ENCODE measurements at regions not wholly inside any gene's neighbourhood (a gene's known extent, or its start where the extent isn't known, plus 50 kb on each side); places are given as distances from the start of the nearest gene placed in this dataset.

- no peaks in the 10 kb centered on the region for H3K9me3 ChIP-seq (ENCODE audit: control insufficient read depth in 2 of 2, low read length in 2 of 2)
- H3K4me1 ChIP-seq (ENCODE audit: control insufficient read depth, insufficient read depth, low read length) = no peaks in the 10 kb centered on the region
- no peak overlapping the region for H3K9ac ChIP-seq (ENCODE audit: low read length in 2 of 2)
- no peak overlapping the region for H3K27ac ChIP-seq (ENCODE audit: low read length)
- H3K36me3 ChIP-seq (ENCODE audit: control insufficient read depth in 2 of 2, insufficient read depth in 2 of 2, low read length in 2 of 2) = no peaks in the 10 kb centered on the region
- H3K4me3 ChIP-seq (ENCODE audit: low read length in 2 of 2) = no peak overlapping the region
- no peaks in the 10 kb centered on the region for H3K27me3 ChIP-seq (ENCODE audit: control insufficient read depth in 1 of 2, insufficient read depth in 2 of 2, low read length in 2 of 2)
These were observed 662.5 kb downstream of the RAPGEF2 start for GRCh38 chr4:159765382-159765781.

GRCh38 chr4:159766241-159766640 lies 663.4 kb downstream of the RAPGEF2 start:
- Histone ChIP-seq H3K36me3 (ENCODE audit: control insufficient read depth in 2 of 2, insufficient read depth in 2 of 2, low read length in 2 of 2) (no peaks in the 10 kb centered on the region), H3K4me1 (ENCODE audit: control insufficient read depth, insufficient read depth, low read length) (no peaks in the 10 kb centered on the region), H3K27me3 (ENCODE audit: control insufficient read depth in 1 of 2, insufficient read depth in 2 of 2, low read length in 2 of 2) (no peaks in the 10 kb centered on the region), H3K9ac (ENCODE audit: low read length in 2 of 2) (no peak overlapping the region), H3K9me3 (ENCODE audit: control insufficient read depth in 2 of 2, low read length in 2 of 2) (no peaks in the 10 kb centered on the region), H3K4me3 (ENCODE audit: low read length in 2 of 2) (no peak overlapping the region), H3K27ac (ENCODE audit: low read length) (no peak overlapping the region)

- no peaks in the 10 kb centered on the region for H3K36me3 ChIP-seq (ENCODE audit: control insufficient read depth in 2 of 2, insufficient read depth in 2 of 2, low read length in 2 of 2)
- no peaks in the 10 kb centered on the region for H3K4me1 ChIP-seq (ENCODE audit: control insufficient read depth, insufficient read depth, low read length)
- no peaks in the 10 kb centered on the region for H3K27me3 ChIP-seq (ENCODE audit: control insufficient read depth in 1 of 2, insufficient read depth in 2 of 2, low read length in 2 of 2)
- no peak overlapping the region for H3K27ac ChIP-seq (ENCODE audit: low read length)
- H3K9ac ChIP-seq (ENCODE audit: low read length in 2 of 2) = no peak overlapping the region
- no peak overlapping the region for H3K4me3 ChIP-seq (ENCODE audit: low read length in 2 of 2)
- no peaks in the 10 kb centered on the region for H3K9me3 ChIP-seq (ENCODE audit: control insufficient read depth in 2 of 2, low read length in 2 of 2)
These were observed 664.5 kb downstream of the RAPGEF2 start for GRCh38 chr4:159767406-159767805.

GRCh38 chr4:159768016-159768415 lies 665.1 kb downstream of the RAPGEF2 start:
- Histone ChIP-seq H3K9me3 (ENCODE audit: control insufficient read depth in 2 of 2, low read length in 2 of 2) (no peaks in the 10 kb centered on the region), H3K36me3 (ENCODE audit: control insufficient read depth in 2 of 2, insufficient read depth in 2 of 2, low read length in 2 of 2) (no peaks in the 10 kb centered on the region), H3K27ac (ENCODE audit: low read length) (no peak overlapping the region), H3K4me3 (ENCODE audit: low read length in 2 of 2) (no peak overlapping the region), H3K4me1 (ENCODE audit: control insufficient read depth, insufficient read depth, low read length) (no peaks in the 10 kb centered on the region), H3K27me3 (ENCODE audit: control insufficient read depth in 1 of 2, insufficient read depth in 2 of 2, low read length in 2 of 2) (no peaks in the 10 kb centered on the region), H3K9ac (ENCODE audit: low read length in 2 of 2) (no peak overlapping the region)

GRCh38 chr4:159770401-159770800 lies 667.5 kb downstream of the RAPGEF2 start:
- Histone ChIP-seq H3K27me3 (ENCODE audit: control insufficient read depth in 1 of 2, insufficient read depth in 2 of 2, low read length in 2 of 2) (no peaks in the 10 kb centered on the region), H3K9me3 (ENCODE audit: control insufficient read depth in 2 of 2, low read length in 2 of 2) (no peaks in the 10 kb centered on the region), H3K36me3 (ENCODE audit: control insufficient read depth in 2 of 2, insufficient read depth in 2 of 2, low read length in 2 of 2) (no peaks in the 10 kb centered on the region), H3K9ac (ENCODE audit: low read length in 2 of 2) (no peak overlapping the region), H3K4me3 (ENCODE audit: low read length in 2 of 2) (peak overlapping the region; percentile 16 to 26), H3K27ac (ENCODE audit: low read length) (no peak overlapping the region), H3K4me1 (ENCODE audit: control insufficient read depth, insufficient read depth, low read length) (no peaks in the 10 kb centered on the region)

GRCh38 chr4:159770969-159771368 lies 668.1 kb downstream of the RAPGEF2 start:
- no peaks in the 10 kb centered on the region for H3K9me3 ChIP-seq (ENCODE audit: control insufficient read depth in 2 of 2, low read length in 2 of 2)
- no peak overlapping the region for H3K4me3 ChIP-seq (ENCODE audit: low read length in 2 of 2)
- no peak overlapping the region for H3K9ac ChIP-seq (ENCODE audit: low read length in 2 of 2)
- H3K27me3 ChIP-seq (ENCODE audit: control insufficient read depth in 1 of 2, insufficient read depth in 2 of 2, low read length in 2 of 2) = no peaks in the 10 kb centered on the region
- no peaks in the 10 kb centered on the region for H3K4me1 ChIP-seq (ENCODE audit: control insufficient read depth, insufficient read depth, low read length)
- H3K27ac ChIP-seq (ENCODE audit: low read length) = no peak overlapping the region
- H3K36me3 ChIP-seq (ENCODE audit: control insufficient read depth in 2 of 2, insufficient read depth in 2 of 2, low read length in 2 of 2) = no peaks in the 10 kb centered on the region

- no peak overlapping the region for H3K4me3 ChIP-seq (ENCODE audit: low read length in 2 of 2)
- no peaks in the 10 kb centered on the region for H3K9me3 ChIP-seq (ENCODE audit: control insufficient read depth in 2 of 2, low read length in 2 of 2)
- H3K4me1 ChIP-seq (ENCODE audit: control insufficient read depth, insufficient read depth, low read length) = no peaks in the 10 kb centered on the region
- no peak overlapping the region for H3K27ac ChIP-seq (ENCODE audit: low read length)
- H3K27me3 ChIP-seq (ENCODE audit: control insufficient read depth in 1 of 2, insufficient read depth in 2 of 2, low read length in 2 of 2) = no peaks in the 10 kb centered on the region
- no peak overlapping the region for H3K9ac ChIP-seq (ENCODE audit: low read length in 2 of 2)
- no peaks in the 10 kb centered on the region for H3K36me3 ChIP-seq (ENCODE audit: control insufficient read depth in 2 of 2, insufficient read depth in 2 of 2, low read length in 2 of 2)
These were observed 674.1 kb downstream of the RAPGEF2 start for GRCh38 chr4:159776961-159777360.

GRCh38 chr4:159777689-159778088 lies 674.8 kb downstream of the RAPGEF2 start:
- no peaks in the 10 kb centered on the region for H3K4me1 ChIP-seq (ENCODE audit: control insufficient read depth, insufficient read depth, low read length)
- H3K27ac ChIP-seq (ENCODE audit: low read length) = no peak overlapping the region
- H3K9ac ChIP-seq (ENCODE audit: low read length in 2 of 2) = no peak overlapping the region
- no peaks in the 10 kb centered on the region for H3K9me3 ChIP-seq (ENCODE audit: control insufficient read depth in 2 of 2, low read length in 2 of 2)
- H3K27me3 ChIP-seq (ENCODE audit: control insufficient read depth in 1 of 2, insufficient read depth in 2 of 2, low read length in 2 of 2) = no peaks in the 10 kb centered on the region
- no peak overlapping the region for H3K4me3 ChIP-seq (ENCODE audit: low read length in 2 of 2)
- H3K36me3 ChIP-seq (ENCODE audit: control insufficient read depth in 2 of 2, insufficient read depth in 2 of 2, low read length in 2 of 2) = no peaks in the 10 kb centered on the region

- no peaks in the 10 kb centered on the region for H3K9me3 ChIP-seq (ENCODE audit: control insufficient read depth in 2 of 2, low read length in 2 of 2)
- no peaks in the 10 kb centered on the region for H3K27me3 ChIP-seq (ENCODE audit: control insufficient read depth in 1 of 2, insufficient read depth in 2 of 2, low read length in 2 of 2)
- H3K36me3 ChIP-seq (ENCODE audit: control insufficient read depth in 2 of 2, insufficient read depth in 2 of 2, low read length in 2 of 2) = no peaks in the 10 kb centered on the region
- H3K4me1 ChIP-seq (ENCODE audit: control insufficient read depth, insufficient read depth, low read length) = no peaks in the 10 kb centered on the region
- no peak overlapping the region for H3K27ac ChIP-seq (ENCODE audit: low read length)
- H3K4me3 ChIP-seq (ENCODE audit: low read length in 2 of 2) = no peak overlapping the region
- H3K9ac ChIP-seq (ENCODE audit: low read length in 2 of 2) = no peak overlapping the region
These were observed 675.4 kb downstream of the RAPGEF2 start for GRCh38 chr4:159778298-159778697.

- H3K4me3 ChIP-seq (ENCODE audit: low read length in 2 of 2) = no peak overlapping the region
- H3K27ac ChIP-seq (ENCODE audit: low read length) = no peak overlapping the region
- no peaks in the 10 kb centered on the region for H3K27me3 ChIP-seq (ENCODE audit: control insufficient read depth in 1 of 2, insufficient read depth in 2 of 2, low read length in 2 of 2)
- H3K9me3 ChIP-seq (ENCODE audit: control insufficient read depth in 2 of 2, low read length in 2 of 2) = no peaks in the 10 kb centered on the region
- no peak overlapping the region for H3K9ac ChIP-seq (ENCODE audit: low read length in 2 of 2)
- no peaks in the 10 kb centered on the region for H3K4me1 ChIP-seq (ENCODE audit: control insufficient read depth, insufficient read depth, low read length)
- no peaks in the 10 kb centered on the region for H3K36me3 ChIP-seq (ENCODE audit: control insufficient read depth in 2 of 2, insufficient read depth in 2 of 2, low read length in 2 of 2)
These were observed 676.8 kb downstream of the RAPGEF2 start for GRCh38 chr4:159779716-159780115.

- H3K36me3 ChIP-seq (ENCODE audit: control insufficient read depth in 2 of 2, insufficient read depth in 2 of 2, low read length in 2 of 2) = no peaks in the 10 kb centered on the region
- no peak overlapping the region for H3K9ac ChIP-seq (ENCODE audit: low read length in 2 of 2)
- no peak overlapping the region for H3K27ac ChIP-seq (ENCODE audit: low read length)
- H3K9me3 ChIP-seq (ENCODE audit: control insufficient read depth in 2 of 2, low read length in 2 of 2) = no peaks in the 10 kb centered on the region
- no peak overlapping the region for H3K4me3 ChIP-seq (ENCODE audit: low read length in 2 of 2)
- no peaks in the 10 kb centered on the region for H3K4me1 ChIP-seq (ENCODE audit: control insufficient read depth, insufficient read depth, low read length)
- no peaks in the 10 kb centered on the region for H3K27me3 ChIP-seq (ENCODE audit: control insufficient read depth in 1 of 2, insufficient read depth in 2 of 2, low read length in 2 of 2)
These were observed 677.5 kb downstream of the RAPGEF2 start for GRCh38 chr4:159780196-159780922.
